ENCODE measurements at regions not wholly inside any gene's neighbourhood (a gene's known extent, or its start where the extent isn't known, plus 50 kb on each side); places are given as distances from the start of the nearest gene placed in this dataset.

GRCh38 chr1:240031414-240031813, 60.3 kb upstream of the FMN2 start:
- no peak for TF ChIP-seq CTCF (conservative IDR thresholded peaks at IDR 0.05)
- no peak overlapping the region for H3K27ac ChIP-seq

GRCh38 chr1:240033406-240033805, 58.3 kb upstream of the FMN2 start:
- H3K27ac ChIP-seq = no peak overlapping the region
- no peak for TF ChIP-seq CTCF (conservative IDR thresholded peaks at IDR 0.05)

GRCh38 chr1:240036526-240036925, 55.2 kb upstream of the FMN2 start:
- H3K27ac ChIP-seq = no peak overlapping the region
- no peak for TF ChIP-seq CTCF (conservative IDR thresholded peaks at IDR 0.05)
